Endothelial cell of umbilical vein (primary cell): ENCODE measurements at regions not wholly inside any gene's neighbourhood (a gene's known extent, or its start where the extent isn't known, plus 50 kb on each side); places are given as distances from the start of the nearest gene placed in this dataset.

Experiments used
- BruUV-seq: library from RNA; stranded (reverse); fragments of 400-500 nt; replicated peaks from 2 replicates; lab custom pipeline; 2021; lab: Mats Ljungman, UMichigan
- CTCF ChIA-PET: fragments of 300-600, 350-600 bp; sonication (Branson Sonifier 250); formaldehyde crosslinking; loops from one replicate; lab custom pipeline; 2021; ENCODE audit warnings: antibody characterized with exemption, inconsistent platforms; lab: Charles Lee
- POLR2A ChIA-PET: fragments of 300-600, 350-600 bp; sonication (Branson Sonifier 250); formaldehyde crosslinking; loops from one replicate; lab custom pipeline; 2021; ENCODE audit warnings: antibody characterized with exemption, inconsistent platforms; lab: Charles Lee
- DNase-seq: peaks from one replicate; pipeline ENCODE4 v3.0.0-alpha.2; 2011; ENCODE audit warnings: low read depth, low spot score
- FAIRE-seq: peaks from 2 replicates; lab custom pipeline; 2011; peaks lifted over from hg19 to GRCh38; lab: Jason Lieb, UNC
- H2AFZ ChIP-seq: 2 replicates; pipeline ENCODE4 v1.6.0; 2012; ENCODE audit warnings: low read depth, low read length, control low read depth, inconsistent platforms
- H3K27ac ChIP-seq: 2 replicates; pipeline ENCODE4 v1.5.1; 2011; ENCODE audit warnings: low read depth, mild to moderate bottlenecking, control low read depth, low read length, moderate library complexity; ENCODE audit not compliant: insufficient read depth
- H3K27me3 ChIP-seq, 2 experiments: 2 replicates each; pipeline versions ENCODE4 v1.6.0 to v1.6.1; 2011; ENCODE audit warnings: low read length in 2 of 2, mixed read lengths in 1 of 2; ENCODE audit not compliant: control insufficient read depth in 2 of 2, insufficient read depth in 2 of 2
- H3K36me3 ChIP-seq, 2 experiments: 2 replicates in 1 of 2; 3 replicates in 1 of 2; pipeline ENCODE4 v1.5.1; 2011; ENCODE audit warnings: low read length in 2 of 2, mild to moderate bottlenecking in 1 of 2, moderate library complexity in 1 of 2; ENCODE audit not compliant: control insufficient read depth in 2 of 2, insufficient read depth in 2 of 2; ENCODE audit errors: extremely low read depth in 1 of 2
- H3K4me1 ChIP-seq: 3 replicates; pipeline ENCODE4 v1.5.1; 2011; ENCODE audit warnings: mild to moderate bottlenecking, low read length; ENCODE audit not compliant: control insufficient read depth, insufficient read depth; ENCODE audit errors: extremely low read depth
- H3K4me2 ChIP-seq: 2 replicates; pipeline ENCODE4 v1.6.1; 2011; ENCODE audit warnings: low read length, control low read depth, mixed read lengths; ENCODE audit not compliant: insufficient read depth
- H3K4me3 ChIP-seq, 3 experiments: fragments of 200-600 bp in 1 of 3; sonication (generic), shearing (Covaris generic) in 1 of 3; replicated peaks in 1 of 3; 2 replicates each; pipeline ENCODE4 v1.5.1; 2011 to 2016; ENCODE audit warnings: control low read depth in 3 of 3, low read length in 3 of 3, mild to moderate bottlenecking in 2 of 3, inconsistent platforms in 1 of 3, low read depth in 1 of 3, moderate library complexity in 1 of 3; ENCODE audit not compliant: insufficient read depth in 1 of 3
- H3K79me2 ChIP-seq: 2 replicates; pipeline ENCODE4 v1.6.0; 2012; ENCODE audit warnings: low read length, inconsistent platforms; ENCODE audit not compliant: control insufficient read depth, insufficient read depth
- H3K9ac ChIP-seq: replicated peaks from 2 replicates; pipeline ENCODE3; 2011; ENCODE audit warnings: low read length, control low read depth; ENCODE audit not compliant: insufficient read depth; ENCODE audit errors: extremely low read depth
- H3K9me1 ChIP-seq: replicated peaks from 3 replicates; pipeline ENCODE4 v1.6.0; 2011; ENCODE audit warnings: mild to moderate bottlenecking, low read length; ENCODE audit not compliant: control insufficient read depth, insufficient read depth; ENCODE audit errors: extremely low read depth
- H3K9me3 ChIP-seq: replicated peaks from 2 replicates; pipeline ENCODE4 v1.5.1; 2012; ENCODE audit warnings: low read length, inconsistent platforms; ENCODE audit not compliant: control insufficient read depth, insufficient read depth
- H4K20me1 ChIP-seq: replicated peaks from 2 replicates; pipeline ENCODE3; 2011; ENCODE audit warnings: mild to moderate bottlenecking, low read length; ENCODE audit not compliant: control insufficient read depth, insufficient read depth; ENCODE audit errors: extremely low read depth
- CTCF ChIP-seq, 2 donors: IDR thresholded peaks; 1 replicate in 1 of 2; 2 replicates in 1 of 2; pipeline ENCODE4 v1.5.1; 2011; ENCODE audit warnings: low read length in 2 of 2, mild to moderate bottlenecking in 2 of 2, moderate library complexity in 2 of 2, control low read depth in 1 of 2, inconsistent platforms in 1 of 2, low read depth in 1 of 2; ENCODE audit not compliant: insufficient read depth in 1 of 2; ENCODE audit errors: extremely low read depth in 1 of 2
- EZH2 ChIP-seq: IDR thresholded peaks from 2 replicates; pipeline ENCODE4 v1.6.1; 2012; ENCODE audit warnings: borderline replicate concordance, low read depth, mild to moderate bottlenecking, moderate library complexity, low read length, inconsistent platforms; ENCODE audit not compliant: severe bottlenecking
- FOS ChIP-seq: IDR thresholded peaks from 2 replicates; pipeline ENCODE4 v1.6.1; 2011; ENCODE audit warnings: mild to moderate bottlenecking, low read length, moderate library complexity, borderline replicate concordance; ENCODE audit not compliant: insufficient read depth
- GATA2 ChIP-seq: IDR thresholded peaks from 2 replicates; pipeline ENCODE4 v1.7.0; 2011; ENCODE audit warnings: low read depth, mild to moderate bottlenecking, moderate library complexity, mixed read lengths, low read length; ENCODE audit not compliant: insufficient read length, insufficient read depth
- JUN ChIP-seq: IDR thresholded peaks from 2 replicates; pipeline ENCODE4 v1.6.1; 2011; ENCODE audit warnings: borderline replicate concordance, low read depth; ENCODE audit not compliant: insufficient read length, insufficient read depth
- MAX ChIP-seq: IDR thresholded peaks from 2 replicates; pipeline ENCODE4 v1.6.1; 2011; ENCODE audit not compliant: insufficient read depth, insufficient read length
- MYC ChIP-seq: IDR thresholded peaks from one replicate; pipeline ENCODE4 v1.6.1; 2011; ENCODE audit warnings: mild to moderate bottlenecking, low read depth, low read length
- POLR2A ChIP-seq: IDR thresholded peaks from 2 replicates; pipeline ENCODE4 v1.6.1; 2012; ENCODE audit warnings: low read depth, mild to moderate bottlenecking, control low read depth, low read length
- POLR2AphosphoS5 ChIP-seq: IDR thresholded peaks from 2 replicates; pipeline ENCODE4 v1.6.1; 2012; ENCODE audit warnings: low read depth, mild to moderate bottlenecking, control low read depth, low read length, moderate library complexity; ENCODE audit not compliant: insufficient read depth
- dilution Hi-C: fragments of 300-500 bp; cut with MboI; formaldehyde crosslinking; loops from one replicate; pipeline ENCODE4 v1.15.0; 2019; ENCODE audit warnings: low sequenced_read_pairs; ENCODE audit not compliant: extremely low pct_ligation_motif_present
- intact Hi-C: fragments of 100-400 bp; cut with micrococcal nuclease; formaldehyde crosslinking; loops from one replicate; pipeline ENCODE4 v1.10.0; 2022

GRCh38 chr6:140083375-140083774 is 708.9 kb upstream of the CITED2 start:
- Histone ChIP-seq H3K36me3 (no peaks in the 10 kb centered on the region), H4K20me1 (no peaks in the 10 kb centered on the region), H3K9me1 (no peaks in the 10 kb centered on the region), H2AFZ (no peak overlapping the region), H3K27ac (no peak overlapping the region), H3K79me2 (no peaks in the 10 kb centered on the region), H3K9ac (no peak overlapping the region), H3K27me3 (no peaks in the 10 kb centered on the region), H3K4me2 (no peak overlapping the region), H3K9me3 (no peaks in the 10 kb centered on the region), H3K4me3 (no peak overlapping the region), H3K4me1 (peaks cover 7% of the 10 kb centered on the region)
- ChIA-PET CTCF (no interaction called here), POLR2A (no interaction called here)
- DNase-seq (no peak), FAIRE-seq (no peak)
- intact Hi-C loops (no loop called here), dilution Hi-C loops (no loop called here)
- BruUV-seq: no TSS peak
- TF ChIP-seq MAX (no peak), GATA2 (no peak), POLR2AphosphoS5 (no peak), FOS (no peak), EZH2 (no peak), CTCF (IDR thresholded peaks at IDR 0.05; ENCODE audit: extremely low read depth in 1 of 2, insufficient read depth in 1 of 2, low read depth in 1 of 2, low read length in 2 of 2) (no peak), JUN (no peak), POLR2A (no peak), MYC (no peak)
